ENCODE measurements at regions not wholly inside any gene's neighbourhood (a gene's known extent, or its start where the extent isn't known, plus 50 kb on each side); places are given as distances from the start of the nearest gene placed in this dataset.
"Not testable (repeated sequence)": the region's sequence is repeated elsewhere in the genome, so short reads cannot be mapped to it uniquely, and the experiment has no call there.

- peak; percentile 3 for DNase-seq
These were observed 1053.4 kb upstream of the CITED2 start for GRCh38 chr6:140427842-140428241.

GRCh38 chr6:140414966-140415620 lies 1040.6 kb upstream of the CITED2 start:
- DNase-seq = no peak

- DNase-seq = no peak
These were observed 1028.6 kb upstream of the CITED2 start for GRCh38 chr6:140403020-140403419.

GRCh38 chr6:140401761-140402160 lies 1027.3 kb upstream of the CITED2 start:
- no peak for DNase-seq

DNA sequence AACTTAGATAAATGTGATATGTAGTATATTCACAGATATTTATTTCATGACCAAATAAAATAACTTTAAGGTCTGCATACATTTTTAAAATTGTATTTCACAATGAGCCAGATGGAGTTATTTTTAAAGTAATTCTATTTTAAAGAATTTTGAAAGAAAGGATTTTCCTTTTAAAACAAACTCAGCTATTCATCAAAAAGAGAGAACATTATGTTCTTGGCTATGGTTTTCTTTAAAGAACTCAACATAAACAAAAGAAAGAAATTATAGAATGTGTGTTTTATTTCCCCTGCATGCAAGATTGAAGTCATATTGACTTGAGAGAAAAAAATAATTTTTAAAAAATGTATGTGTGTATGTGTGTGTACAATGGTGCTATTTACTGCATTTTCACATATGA lies 1023.6 kb upstream of the CITED2 start:
- DNase-seq = no peak

DNA sequence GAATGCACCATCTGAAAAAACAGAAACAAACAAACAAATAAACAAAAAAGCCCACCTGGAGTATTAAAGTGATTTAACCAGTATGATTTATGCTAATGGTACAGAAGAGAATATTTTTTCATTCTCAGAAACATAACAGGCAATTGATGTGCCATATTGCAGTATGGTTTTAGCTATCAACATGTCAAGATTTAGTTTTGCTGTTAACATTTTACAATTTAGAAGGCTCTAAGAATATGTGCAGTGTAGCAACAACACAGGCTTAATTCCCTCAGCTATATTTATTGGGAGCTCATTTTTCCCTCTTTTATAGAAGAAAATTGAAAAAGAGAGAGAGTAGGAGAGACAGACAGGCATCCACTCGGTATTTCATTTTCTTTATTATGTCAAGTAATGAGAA lies 1022.7 kb upstream of the CITED2 start:
- DNase-seq = no peak

DNA sequence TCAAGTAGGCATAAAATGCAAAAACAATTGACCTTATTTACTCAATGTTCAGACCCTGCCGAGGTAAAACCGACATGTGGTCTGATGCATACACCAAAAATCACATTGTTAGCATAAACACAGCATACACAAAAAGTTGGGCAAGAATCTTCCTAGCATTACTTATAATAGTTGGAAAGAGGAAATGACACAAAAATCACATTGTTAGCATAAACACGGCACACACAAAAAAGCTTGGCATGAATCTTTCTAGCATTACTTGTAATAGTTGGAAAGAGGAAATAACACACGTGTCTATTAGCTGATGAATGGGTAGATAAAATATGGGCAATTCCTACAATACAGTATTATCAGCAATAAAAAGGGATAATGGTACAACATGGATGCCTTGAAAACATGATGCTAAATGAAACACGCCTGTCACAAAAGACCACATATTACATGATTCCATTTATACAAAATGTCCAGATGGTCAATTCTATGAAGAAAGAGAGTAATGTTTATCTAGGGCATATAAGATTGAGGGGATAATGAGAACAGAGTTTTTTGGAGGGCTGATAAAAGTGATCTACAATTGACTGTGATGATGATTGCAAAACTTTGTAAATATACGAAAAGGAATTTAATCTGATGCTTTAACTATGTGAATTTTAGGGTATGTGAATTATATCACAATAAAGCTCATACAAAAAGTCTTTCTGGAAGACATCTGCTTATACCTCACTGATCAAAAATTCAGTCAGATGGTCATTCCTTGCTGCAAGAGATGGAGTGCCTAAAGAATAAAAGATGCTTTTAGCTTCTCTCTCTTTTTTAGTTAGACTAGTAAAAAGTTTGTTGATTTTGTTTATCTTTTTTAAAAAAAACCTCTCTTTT lies 1019.5 kb upstream of the CITED2 start:
- DNase-seq = peak; percentile 3

DNA sequence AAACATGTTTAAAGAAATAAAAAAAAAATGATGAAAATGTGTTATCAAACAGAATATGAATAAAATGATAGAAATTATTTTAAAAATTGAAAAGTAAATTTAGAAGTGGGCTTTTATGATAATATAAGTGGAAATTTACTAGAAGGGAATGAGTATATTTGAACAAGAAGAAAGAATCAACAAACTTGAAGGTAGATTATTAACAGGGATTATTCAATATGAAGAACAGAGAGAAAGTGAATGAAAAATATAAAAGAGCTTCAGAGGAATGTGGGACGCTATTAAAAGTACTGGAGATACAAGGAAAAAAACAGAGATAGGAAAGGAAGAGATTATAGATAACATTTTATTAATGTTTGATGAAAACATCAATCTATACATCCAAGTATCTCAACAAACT lies 1014.4 kb upstream of the CITED2 start:
- DNase-seq = no peak

DNA sequence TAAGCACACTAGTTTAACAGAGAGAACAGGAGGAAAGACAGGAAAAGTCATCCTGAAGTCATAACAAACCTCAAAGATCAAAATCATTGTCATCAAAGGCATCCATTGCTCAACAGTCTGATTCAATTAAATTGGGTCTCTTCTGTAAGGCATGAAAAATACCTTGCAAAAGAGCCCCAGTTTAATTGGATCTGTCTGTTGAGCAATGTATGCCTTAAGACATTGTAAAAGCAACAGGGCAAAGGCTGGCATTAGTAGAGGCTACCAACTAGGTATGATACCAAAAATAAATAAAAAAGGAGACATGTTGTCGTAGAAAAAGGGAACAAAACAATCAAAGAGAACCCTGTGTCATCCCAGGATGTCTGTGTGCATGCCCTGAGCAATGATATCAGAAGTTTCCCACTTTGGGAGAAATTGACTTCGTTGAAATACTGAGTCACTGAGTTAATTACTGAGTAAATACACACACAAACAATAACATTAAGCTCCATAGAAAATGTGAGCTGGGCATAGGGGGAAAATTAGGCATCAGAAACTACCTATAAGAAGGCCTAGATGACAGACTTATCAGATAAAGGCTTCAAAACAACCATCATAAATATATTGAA lies 1013.8 kb upstream of the CITED2 start:
- no peak for DNase-seq

DNA sequence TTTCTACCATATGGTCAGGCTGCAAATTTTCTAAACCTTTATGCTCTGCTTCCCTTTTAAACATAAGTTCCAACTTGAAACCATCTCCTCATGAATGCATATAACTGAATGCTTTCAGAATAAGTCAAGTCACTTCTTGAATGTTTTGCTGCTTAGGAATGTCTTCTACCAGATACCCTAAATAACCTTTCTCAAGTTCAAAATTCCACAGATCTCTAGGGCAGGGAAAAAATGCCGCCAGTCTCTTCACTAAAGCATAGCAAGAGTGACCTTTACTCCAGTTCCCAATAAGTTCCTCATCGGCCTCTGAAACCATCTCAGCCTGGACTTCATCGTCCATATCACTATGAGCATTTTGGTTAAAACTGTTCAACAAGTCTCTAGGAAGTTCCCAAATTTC lies 1011.2 kb upstream of the CITED2 start:
- DNase-seq = no peak

DNA sequence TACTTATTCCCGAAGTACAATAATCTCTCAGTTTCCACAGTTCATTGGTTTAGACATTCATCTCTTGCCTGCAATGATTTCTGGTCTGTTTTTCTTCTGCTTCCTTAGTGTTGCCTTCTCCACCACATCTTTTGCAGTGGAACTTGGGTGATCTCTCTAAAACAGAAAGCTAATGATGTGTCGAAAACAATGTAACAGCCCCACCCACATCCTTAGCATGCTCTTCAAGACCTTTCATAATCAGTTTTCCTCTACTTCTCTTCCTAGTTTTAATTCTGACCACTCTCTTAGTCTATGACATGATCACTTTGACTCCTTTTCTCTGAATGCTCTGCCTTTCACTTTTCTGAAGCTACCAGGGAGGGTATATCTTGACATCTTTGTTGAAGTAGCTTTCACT lies 1007.9 kb upstream of the CITED2 start:
- no peak for DNase-seq

- no peak for DNase-seq
These were observed 1006.2 kb upstream of the CITED2 start for GRCh38 chr6:140380427-140381218.

DNA sequence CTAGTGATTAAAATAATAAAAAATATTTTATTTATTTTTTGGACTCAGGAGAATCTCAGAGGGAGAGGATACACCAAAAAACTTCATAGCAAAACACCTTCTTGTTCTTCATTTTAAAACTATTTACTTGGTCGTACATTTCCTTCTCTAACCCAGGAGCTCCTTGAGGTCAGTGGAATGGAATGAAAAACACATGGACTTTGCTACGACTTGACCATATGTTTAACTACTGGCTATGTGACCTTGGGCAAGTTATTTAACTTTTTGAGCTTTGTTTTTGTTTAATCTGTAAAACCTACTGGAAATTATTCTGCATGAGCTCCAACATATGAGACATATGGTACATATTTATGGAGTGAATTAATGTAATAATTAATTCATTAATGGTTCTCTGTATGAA lies 1005.5 kb upstream of the CITED2 start:
- no peak for DNase-seq

GRCh38 chr6:140376209-140376608 lies 1001.8 kb upstream of the CITED2 start:
- no peak for DNase-seq

- not testable (repeated sequence) for DNase-seq
These were observed 999.3 kb upstream of the CITED2 start for GRCh38 chr6:140373728-140374127.

- DNase-seq = no peak
These were observed 997.6 kb upstream of the CITED2 start for GRCh38 chr6:140372064-140372463.

- DNase-seq = no peak
These were observed 996.8 kb upstream of the CITED2 start for GRCh38 chr6:140370976-140371870.

DNA sequence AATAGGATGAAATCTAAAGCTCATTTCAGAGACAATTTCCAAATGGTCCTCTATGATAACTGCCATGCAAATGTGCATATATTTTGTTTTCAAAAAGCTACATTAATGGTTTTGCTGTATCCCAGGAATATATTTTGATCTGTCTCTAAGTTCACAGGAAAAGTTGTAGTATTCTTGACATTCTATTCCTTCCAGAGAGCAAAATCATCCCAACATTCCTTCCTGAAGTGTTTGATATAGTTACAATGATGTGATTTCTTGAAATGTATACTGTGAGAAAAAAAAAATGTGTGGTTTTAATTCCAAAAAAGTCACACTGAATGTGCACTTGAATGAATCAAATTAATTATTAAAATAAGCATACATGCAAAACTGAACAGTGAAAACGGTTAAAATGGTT lies 996.0 kb upstream of the CITED2 start:
- DNase-seq = no peak

DNA sequence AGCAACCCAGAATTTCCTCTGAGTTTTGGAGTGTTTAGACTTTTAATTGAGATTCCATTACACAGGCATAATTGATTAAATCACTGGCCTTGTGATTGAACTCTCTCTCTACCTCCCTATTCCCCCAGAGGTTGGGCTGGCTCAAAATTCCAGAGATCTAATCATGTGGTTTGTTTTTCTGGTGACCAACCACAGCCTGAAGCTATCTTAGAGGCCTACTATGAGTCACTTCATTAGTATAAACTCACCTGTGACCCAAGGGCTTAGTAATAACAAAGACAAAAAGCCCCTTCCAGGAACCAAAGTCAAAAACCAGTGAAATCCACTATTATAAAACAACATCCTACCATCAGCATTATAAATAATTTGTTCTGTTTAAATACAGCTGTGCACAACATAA lies 992.5 kb upstream of the CITED2 start:
- no peak for DNase-seq

GRCh38 chr6:140364916-140365315 lies 990.5 kb upstream of the CITED2 start:
- no peak for DNase-seq

DNA sequence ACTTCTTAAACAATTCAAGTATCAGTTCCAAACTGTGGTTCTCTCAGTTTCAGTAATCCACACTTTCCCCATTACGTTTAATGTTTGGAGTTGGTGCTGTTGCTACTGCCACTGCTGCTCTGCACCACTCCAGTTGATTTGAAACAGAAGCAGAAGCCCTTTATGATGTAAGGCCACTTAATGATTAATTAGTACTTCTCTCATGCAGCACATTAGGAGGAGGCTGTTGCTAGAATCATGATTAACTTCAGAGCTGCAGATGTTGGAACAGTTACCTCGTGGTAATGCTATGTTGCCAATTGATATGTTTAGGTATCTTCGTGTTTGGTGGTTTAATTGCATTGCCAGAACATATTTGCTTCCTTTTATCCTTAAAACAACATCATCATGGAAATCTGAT lies 986.2 kb upstream of the CITED2 start:
- DNase-seq = no peak

DNA sequence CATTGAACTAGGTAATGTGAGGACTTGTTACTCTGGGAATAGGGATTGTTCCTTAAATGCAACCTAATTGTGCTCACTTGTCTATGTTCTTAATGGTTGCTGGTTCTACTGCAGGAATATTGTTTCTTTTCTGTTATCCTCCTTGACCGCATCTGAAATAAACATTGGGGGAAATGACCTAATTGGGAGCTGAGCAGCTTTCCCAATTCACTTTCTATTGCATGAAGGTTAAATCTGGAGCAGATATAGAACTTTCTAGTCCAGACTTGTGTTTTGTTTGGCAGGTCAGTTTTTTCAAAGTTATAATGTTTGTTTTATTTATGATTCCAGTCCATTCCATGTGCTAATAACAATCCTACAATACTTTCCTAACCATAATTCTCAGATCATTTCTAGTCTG lies 981.0 kb upstream of the CITED2 start:
- DNase-seq = no peak

Measured in RPMI8226 (cell line).